ENCODE measurements at regions not wholly inside any gene's neighbourhood (a gene's known extent, or its start where the extent isn't known, plus 50 kb on each side); places are given as distances from the start of the nearest gene placed in this dataset.

- TF ChIP-seq CTCF (IDR thresholded peaks at IDR 0.05; ENCODE audit: poor library complexity, severe bottlenecking) (no peak), SMC3 (conservative IDR thresholded peaks at IDR 0.05; ENCODE audit: poor library complexity) (no peak), POLR2AphosphoS5 (IDR thresholded peaks at IDR 0.05) (no peak)
Measured at GRCh38 chr6:53399027-53399344, 50.2 kb upstream of the ELOVL5 start.

All from neural cell (in vitro differentiated cells).